ENCODE measurements at regions not wholly inside any gene's neighbourhood (a gene's known extent, or its start where the extent isn't known, plus 50 kb on each side); places are given as distances from the start of the nearest gene placed in this dataset.
A peak's percentile ranks its signal among the peaks of the same experiment; 100 is the strongest.

DNA sequence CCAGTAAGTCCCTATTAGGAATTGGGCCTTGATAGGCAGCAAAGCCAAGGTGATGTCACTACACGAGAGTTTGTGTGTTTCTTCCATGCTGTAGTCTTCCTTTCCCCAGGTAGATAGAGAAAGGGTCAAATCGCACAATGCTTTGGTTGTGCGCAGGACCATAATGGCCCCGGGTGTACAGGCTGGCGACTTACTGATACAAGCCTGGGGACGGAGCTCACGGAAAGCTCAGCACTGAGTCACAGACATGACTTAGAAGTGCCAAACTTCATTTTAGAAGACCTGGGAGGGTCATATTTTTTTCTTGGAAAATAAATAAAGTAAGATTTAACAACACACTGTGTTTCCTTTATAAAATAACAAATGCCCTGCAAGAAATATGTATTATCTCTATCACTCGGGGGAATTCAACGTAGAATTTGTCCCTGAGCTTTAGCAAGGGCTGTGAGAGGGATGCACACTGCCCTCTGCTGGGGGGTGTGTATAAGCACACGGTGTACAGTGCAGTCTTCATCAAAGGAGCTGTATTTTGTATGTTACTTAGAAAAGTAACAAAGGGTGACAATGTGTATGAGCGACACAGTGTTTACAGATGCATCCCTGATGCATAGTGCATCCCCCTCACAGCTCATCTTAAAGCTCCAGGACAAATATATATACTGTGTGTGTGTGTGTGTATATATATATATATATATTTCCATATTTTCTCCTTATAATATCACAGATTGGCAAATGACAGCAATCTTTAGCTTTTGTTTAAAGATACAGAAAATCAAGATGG is 254.5 kb upstream of the VEGFC start:
- peak; percentile 91 for TF ChIP-seq CTCF (IDR thresholded peaks at IDR 0.05; ENCODE audit: control insufficient read depth, extremely low read depth, insufficient read depth)
- DNase-seq (ENCODE audit: low read depth): peak; percentile 18
- no peak overlapping the region for H3K4me3 ChIP-seq (ENCODE audit: low read depth, low read length)

DNA sequence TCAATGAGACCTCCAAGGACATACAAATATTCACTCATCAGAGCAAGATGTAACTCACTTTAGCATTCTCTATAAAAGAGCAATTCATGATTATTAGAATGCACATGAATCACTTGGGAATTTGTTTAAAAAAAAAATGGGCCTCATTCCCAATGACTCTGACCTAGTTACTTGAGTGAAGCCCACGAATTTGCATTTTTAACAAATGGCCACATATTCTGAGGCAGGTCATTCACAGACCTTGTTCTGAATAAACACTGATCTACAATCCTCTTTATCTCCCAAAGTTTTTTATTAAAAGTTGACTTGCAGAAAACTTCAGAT is 255.1 kb upstream of the VEGFC start:
- no peak for TF ChIP-seq CTCF (IDR thresholded peaks at IDR 0.05; ENCODE audit: control insufficient read depth, extremely low read depth, insufficient read depth)
- H3K4me3 ChIP-seq (ENCODE audit: low read depth, low read length): no peak overlapping the region
- DNase-seq (ENCODE audit: low read depth): no peak

GRCh38 chr4:177051473-177052060 is 258.1 kb upstream of the NEIL3 start:
- TF ChIP-seq CTCF (IDR thresholded peaks at IDR 0.05; ENCODE audit: control insufficient read depth, extremely low read depth, insufficient read depth): peak; percentile 50
- H3K4me3 ChIP-seq (ENCODE audit: low read depth, low read length): no peak overlapping the region
- peak; percentile 11 for DNase-seq (ENCODE audit: low read depth)

- no peak overlapping the region for H3K4me3 ChIP-seq (ENCODE audit: low read depth, low read length)
- no peak for TF ChIP-seq CTCF (IDR thresholded peaks at IDR 0.05; ENCODE audit: control insufficient read depth, extremely low read depth, insufficient read depth)
- no peak for DNase-seq (ENCODE audit: low read depth)
Observed at GRCh38 chr4:177052211-177052934, 257.3 kb upstream of the NEIL3 start.

GRCh38 chr4:177057186-177057585 is 252.5 kb upstream of the NEIL3 start:
- no peak overlapping the region for H3K4me3 ChIP-seq (ENCODE audit: low read depth, low read length)
- TF ChIP-seq CTCF (IDR thresholded peaks at IDR 0.05; ENCODE audit: control insufficient read depth, extremely low read depth, insufficient read depth): no peak
- no peak for DNase-seq (ENCODE audit: low read depth)

DNA sequence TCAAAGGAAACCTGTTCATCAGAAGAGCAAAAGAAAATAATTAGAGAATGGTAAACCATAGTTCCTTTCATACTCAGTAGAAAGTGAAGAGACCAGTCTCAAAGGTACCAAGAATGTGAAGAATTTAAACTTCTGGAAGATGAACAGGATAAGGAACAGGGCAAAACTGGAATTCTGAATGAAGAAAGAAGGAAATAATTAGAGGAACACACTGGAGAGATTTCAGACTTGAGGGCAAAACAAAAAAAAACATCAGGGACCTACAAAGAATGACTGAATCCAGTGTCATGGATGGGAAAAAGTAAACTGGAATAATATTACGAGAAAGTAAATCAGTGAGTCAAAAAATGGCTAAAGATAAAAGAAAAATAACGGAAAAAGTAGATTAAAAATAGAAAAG is 245.6 kb upstream of the NEIL3 start:
- DNase-seq (ENCODE audit: low read depth): no peak
- no peak overlapping the region for H3K4me3 ChIP-seq (ENCODE audit: low read depth, low read length)
- TF ChIP-seq CTCF (IDR thresholded peaks at IDR 0.05; ENCODE audit: control insufficient read depth, extremely low read depth, insufficient read depth): no peak
